Psoas muscle (tissue), 7 donors: ENCODE measurements at regions not wholly inside any gene's neighbourhood (a gene's known extent, or its start where the extent isn't known, plus 50 kb on each side); places are given as distances from the start of the nearest gene placed in this dataset.
"Not testable (repeated sequence)": the region's sequence is repeated elsewhere in the genome, so short reads cannot be mapped to it uniquely, and the experiment has no call there.

Experiments used
- ATAC-seq, 4 donors: fragments of 200-7000 bp; cut with Tn5 transposase; one replicate each; pipeline ENCODE4 v1.9.1; 2020; ENCODE audit warnings: moderate library complexity in 3 of 4, mild to moderate bottlenecking in 2 of 4
- DNase-seq, 2 donors: peaks; one replicate each; pipeline ENCODE4 v3.0.0-alpha.2; 2020
- H3K27ac ChIP-seq: fragments of 200-600 bp; one replicate; pipeline ENCODE4 v1.8.0; 2022
- H3K27me3 ChIP-seq, 3 donors: fragments of 200-600 bp in 1 of 3; one replicate each; pipeline versions ENCODE4 v1.6.1 to v1.8.0; 2013 to 2022; ENCODE audit warnings: low read length in 2 of 3, mild to moderate bottlenecking in 2 of 3, moderate library complexity in 1 of 3; ENCODE audit not compliant: insufficient read depth in 3 of 3
- H3K36me3 ChIP-seq, 2 donors: fragments of 200-600 bp in 1 of 2; one replicate each; pipeline versions ENCODE4 v1.6.1 to v1.8.0; 2013 to 2022; ENCODE audit warnings: low read depth in 1 of 2, mild to moderate bottlenecking in 1 of 2, moderate library complexity in 1 of 2; ENCODE audit not compliant: insufficient read depth in 1 of 2
- H3K4me1 ChIP-seq: fragments of 200-600 bp; one replicate; pipeline ENCODE4 v1.8.0; 2022
- H3K4me3 ChIP-seq: fragments of 200-600 bp; one replicate; pipeline ENCODE4 v1.8.0; 2022; ENCODE audit warnings: mild to moderate bottlenecking
- H3K9me3 ChIP-seq: fragments of 200-600 bp; one replicate; pipeline ENCODE4 v1.8.0; 2022
- WGBS, 3 donors: extraction: QIAGEN DNeasy Blood & Tissue Kit; methylation state at CpG; one replicate each; pipeline versions ENCODE4 v1.1.6 to v1.1.7; 2013; 5-methylcytosine and 5-hydroxymethylcytosine counted together
- intact Hi-C, 2 donors: fragments of 100-400 bp; cut with DNase I; formaldehyde crosslinking; loops; one replicate each; pipeline versions ENCODE4 v1.11.0 to v1.14.2; 2022
- TF ChIP-seq, protein P1 (sequence below): fragments of 200-600 bp; IDR thresholded peaks from one replicate; pipeline ENCODE4 v1.8.0; 2022; ENCODE audit warnings: antibody characterized with exemption
- donor health status: healthy with polysubstance abuse.
- donor health status: DM: no; HTN: no; CAD: no; lungs with moderate emphysema.
- donor health status: Bipolar disorder and iron deficiency.
- donor health status: healthy.
- donor health status: DM: yes; HTN: yes; CAD: no.
- donor health status: DM: no; HTN: no; CAD: no.
- donor health status: DM: yes; HTN: yes; CAD: no.

DNA sequence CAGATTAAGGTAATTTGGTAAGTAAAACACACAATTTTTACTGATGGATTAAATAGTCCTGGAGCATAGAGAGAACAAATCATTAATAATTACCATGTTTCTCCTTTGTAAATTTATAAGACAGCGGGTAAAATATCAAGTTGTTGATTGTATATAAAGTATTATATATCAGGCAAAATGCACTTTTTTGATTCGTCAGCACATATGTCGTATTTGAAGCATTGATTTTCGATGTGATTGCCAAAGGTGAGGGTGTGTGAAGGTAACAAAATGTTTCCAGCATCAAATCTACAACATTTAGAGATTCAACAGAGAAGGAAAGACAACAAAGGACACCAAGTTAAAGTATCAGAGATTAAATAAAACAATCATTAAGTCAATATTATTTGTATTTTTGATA lies 1437.8 kb upstream of the ADGRL3 start:
- Histone ChIP-seq H3K9me3 (no peaks in the 10 kb centered on the region), H3K27ac (no peak overlapping the region), H3K4me3 (no peak overlapping the region), H3K27me3 (no peaks in the 10 kb centered on the region), H3K4me1 (no peaks in the 10 kb centered on the region), H3K36me3 (no peaks in the 10 kb centered on the region)
- TF ChIP-seq, protein P1, sequence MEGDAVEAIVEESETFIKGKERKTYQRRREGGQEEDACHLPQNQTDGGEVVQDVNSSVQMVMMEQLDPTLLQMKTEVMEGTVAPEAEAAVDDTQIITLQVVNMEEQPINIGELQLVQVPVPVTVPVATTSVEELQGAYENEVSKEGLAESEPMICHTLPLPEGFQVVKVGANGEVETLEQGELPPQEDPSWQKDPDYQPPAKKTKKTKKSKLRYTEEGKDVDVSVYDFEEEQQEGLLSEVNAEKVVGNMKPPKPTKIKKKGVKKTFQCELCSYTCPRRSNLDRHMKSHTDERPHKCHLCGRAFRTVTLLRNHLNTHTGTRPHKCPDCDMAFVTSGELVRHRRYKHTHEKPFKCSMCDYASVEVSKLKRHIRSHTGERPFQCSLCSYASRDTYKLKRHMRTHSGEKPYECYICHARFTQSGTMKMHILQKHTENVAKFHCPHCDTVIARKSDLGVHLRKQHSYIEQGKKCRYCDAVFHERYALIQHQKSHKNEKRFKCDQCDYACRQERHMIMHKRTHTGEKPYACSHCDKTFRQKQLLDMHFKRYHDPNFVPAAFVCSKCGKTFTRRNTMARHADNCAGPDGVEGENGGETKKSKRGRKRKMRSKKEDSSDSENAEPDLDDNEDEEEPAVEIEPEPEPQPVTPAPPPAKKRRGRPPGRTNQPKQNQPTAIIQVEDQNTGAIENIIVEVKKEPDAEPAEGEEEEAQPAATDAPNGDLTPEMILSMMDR = no peak
- no peak for ATAC-seq
- DNase-seq = no peak
- WGBS, 3 donors = 88 to 90% (median 89%) methylated on average over 4 of the region's 4 CpGs
- intact Hi-C loops = no loop called here

GRCh38 chr4:59770601-59771264 lies 1429.4 kb upstream of the ADGRL3 start:
- H3K36me3 ChIP-seq = no peaks in the 10 kb centered on the region
- intact Hi-C loops = no loop called here
- no peaks in the 10 kb centered on the region for H3K4me1 ChIP-seq
- TF ChIP-seq, protein P1 = no peak
- DNase-seq (no peak), ATAC-seq (no peak)
- no peak overlapping the region for H3K27ac ChIP-seq
- no peaks in the 10 kb centered on the region for H3K9me3 ChIP-seq
- no peak overlapping the region for H3K4me3 ChIP-seq
- H3K27me3 ChIP-seq = no peaks in the 10 kb centered on the region

DNA sequence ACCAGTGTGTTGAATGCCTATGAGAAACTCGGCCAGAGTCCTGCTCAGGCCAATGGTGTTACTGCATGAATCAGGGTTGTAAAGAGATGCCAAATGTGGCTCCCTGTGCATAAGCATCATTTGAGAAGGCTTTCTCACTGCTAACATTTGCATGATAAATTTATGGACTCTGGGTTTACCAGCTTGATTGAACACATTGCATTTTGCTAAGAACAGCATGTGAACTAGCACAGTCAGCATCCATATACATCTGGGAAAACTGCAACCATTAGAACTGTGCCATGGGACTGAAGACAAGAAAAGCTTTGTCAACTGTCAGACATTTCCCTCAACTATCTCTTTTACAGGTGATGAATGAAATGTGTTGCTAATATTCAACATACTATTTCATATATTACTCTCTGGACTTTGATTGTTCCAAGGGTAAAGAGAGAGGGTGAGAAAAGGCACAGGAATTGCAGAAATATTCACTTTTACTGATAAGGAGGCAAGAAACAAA lies 1427.4 kb upstream of the ADGRL3 start:
- no peaks in the 10 kb centered on the region for H3K9me3 ChIP-seq
- ATAC-seq (no peak), DNase-seq (no peak)
- no peak overlapping the region for H3K4me3 ChIP-seq
- H3K4me1 ChIP-seq = no peaks in the 10 kb centered on the region
- 49 to 68% (median 56%) methylated on average over 1 of the region's 1 CpG for WGBS, 3 donors
- TF ChIP-seq, protein P1 = no peak
- H3K36me3 ChIP-seq = no peaks in the 10 kb centered on the region
- intact Hi-C loops = no loop called here
- no peaks in the 10 kb centered on the region for H3K27me3 ChIP-seq
- H3K27ac ChIP-seq = no peak overlapping the region

DNA sequence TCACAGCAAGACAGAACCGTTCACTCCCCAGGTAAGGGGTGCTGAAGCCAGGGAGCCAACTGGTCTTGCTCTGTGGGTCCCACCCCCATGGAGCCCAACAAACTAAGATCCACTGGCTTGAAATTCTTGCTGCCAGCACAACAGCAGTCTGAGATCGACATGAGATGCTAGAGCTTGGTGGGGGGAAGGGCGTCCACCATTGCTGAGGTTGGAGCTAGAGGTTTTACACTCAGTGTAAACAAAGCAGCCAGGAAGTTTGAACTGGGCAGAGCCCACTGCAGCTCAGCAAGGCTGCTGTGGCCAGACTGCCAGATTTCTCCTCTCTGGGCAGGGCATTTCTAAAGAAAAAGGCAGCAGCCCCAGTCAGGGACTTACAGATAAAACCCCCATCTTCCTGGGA lies 1419.9 kb upstream of the ADGRL3 start:
- H3K9me3 ChIP-seq, H3K4me1 ChIP-seq, ATAC-seq, H3K27ac ChIP-seq, H3K4me3 ChIP-seq, intact Hi-C loops, DNase-seq, H3K36me3 ChIP-seq, H3K27me3 ChIP-seq: not testable (repeated sequence)
- 69 to 84% (median 79%) methylated on average over 3 of the region's 3 CpGs for WGBS, 3 donors

- ATAC-seq = no peak
- no peak for DNase-seq
- H3K4me3 ChIP-seq = no peak overlapping the region
- intact Hi-C loops = no loop called here
- H3K36me3 ChIP-seq = no peaks in the 10 kb centered on the region
- no peak overlapping the region for H3K27ac ChIP-seq
- no peaks in the 10 kb centered on the region for H3K4me1 ChIP-seq
- H3K9me3 ChIP-seq = peaks cover 6% of the 10 kb centered on the region
- TF ChIP-seq, protein P1 = no peak
- H3K27me3 ChIP-seq = no peaks in the 10 kb centered on the region
- WGBS, 3 donors = 92 to 98% (median 94%) methylated on average over 1 of the region's 1 CpG
These were observed 1395.0 kb upstream of the ADGRL3 start for GRCh38 chr4:59805176-59805575.
